ENCODE measurements at regions not wholly inside any gene's neighbourhood (a gene's known extent, or its start where the extent isn't known, plus 50 kb on each side); places are given as distances from the start of the nearest gene placed in this dataset.
"Not testable (repeated sequence)": the region's sequence is repeated elsewhere in the genome, so short reads cannot be mapped to it uniquely, and the experiment has no call there.

DNA sequence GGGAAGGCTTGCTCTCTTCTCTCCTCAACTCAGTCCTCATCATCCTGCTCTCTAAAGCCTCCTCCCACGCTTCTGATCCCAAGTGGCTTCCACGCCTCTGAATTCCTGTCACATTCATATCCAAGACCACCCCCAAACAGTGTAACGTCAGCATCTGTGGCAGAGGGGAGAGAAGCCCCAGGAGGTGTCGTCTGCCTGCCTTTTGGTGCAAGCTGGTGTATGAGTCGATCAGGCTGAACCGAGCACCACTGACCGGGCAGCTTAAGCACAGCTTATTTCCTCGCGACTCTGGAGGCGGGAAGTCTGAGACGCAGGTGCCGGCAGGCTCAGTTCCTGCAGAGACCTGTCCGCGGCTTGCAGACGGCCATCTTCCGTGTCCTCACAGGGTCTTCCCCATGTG lies 123.8 kb upstream of the RAB4A start:
- no peak overlapping the region for H3K4me2 ChIP-seq (ENCODE audit: low read length)
- H3K4ac ChIP-seq (ENCODE audit: low read depth, low read length): peak overlapping the region; percentile 10

DNA sequence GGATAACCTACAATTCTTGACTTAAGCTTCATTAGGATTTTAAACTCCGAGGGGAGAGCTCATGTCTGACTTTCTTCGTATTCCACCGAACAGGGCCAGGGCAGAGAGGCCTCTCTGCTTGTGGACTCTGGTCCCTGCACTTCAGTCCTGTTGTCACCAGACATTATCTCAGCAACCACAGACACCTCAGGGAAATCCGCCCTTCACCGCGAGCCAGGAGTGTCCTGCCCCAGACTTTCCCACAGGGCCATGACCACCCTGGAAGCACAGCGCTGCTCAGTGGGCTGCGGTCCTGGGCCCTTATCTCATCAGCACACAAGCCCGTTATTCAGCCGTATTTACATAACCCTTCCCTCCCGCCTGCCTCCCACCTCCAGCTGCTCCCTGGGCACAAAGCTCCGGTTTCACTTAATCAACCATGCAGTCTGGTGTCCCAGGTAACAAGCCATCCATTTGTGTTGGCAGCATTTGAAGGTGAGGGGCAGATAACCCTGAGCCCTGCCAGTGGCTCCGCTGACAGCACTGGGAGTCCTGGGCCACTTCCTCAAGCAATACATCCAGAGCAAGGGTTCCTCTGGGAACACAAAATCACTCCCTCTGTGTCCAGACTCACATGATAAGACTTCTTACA lies 122.8 kb upstream of the RAB4A start:
- peaks cover 12% of the 10 kb centered on the region for H3K4me1 ChIP-seq (ENCODE audit: control insufficient read depth, low read depth, low read length)
- H2BK5ac ChIP-seq (ENCODE audit: low read length): no peak overlapping the region
- no peak overlapping the region for H2BK15ac ChIP-seq (replicated peaks; ENCODE audit: low read depth)
- H3K4me3 ChIP-seq (ENCODE audit: low read length): no peak overlapping the region
- H3K23ac ChIP-seq (ENCODE audit: low read length): no peak overlapping the region
- H3K79me1 ChIP-seq (ENCODE audit: low read length): no peaks in the 10 kb centered on the region
- no peaks in the 10 kb centered on the region for H3K27me3 ChIP-seq (ENCODE audit: insufficient read depth, low read length, poor library complexity)
- no peaks in the 10 kb centered on the region for H3K79me2 ChIP-seq (ENCODE audit: control insufficient read depth, insufficient read depth, low read length)
- H3K4me2 ChIP-seq (ENCODE audit: low read length): no peak overlapping the region
- H4K5ac ChIP-seq (ENCODE audit: low read length): no peak overlapping the region
- H3K27ac ChIP-seq (ENCODE audit: low read depth, low read length): no peak overlapping the region
- peak overlapping the region; percentile 23 for H3K18ac ChIP-seq (ENCODE audit: low read length)
- no peak overlapping the region for H2BK120ac ChIP-seq (ENCODE audit: low read depth, low read length)
- H4K8ac ChIP-seq (ENCODE audit: low read depth, low read length): no peak overlapping the region
- no peak overlapping the region for H3K4ac ChIP-seq (ENCODE audit: low read depth, low read length)
- peak; percentile 82 for DNase-seq
- H3K36me3 ChIP-seq (ENCODE audit: control insufficient read depth, insufficient read depth, low read length): no peaks in the 10 kb centered on the region
- peak overlapping the region; percentile 61 for H3K56ac ChIP-seq (ENCODE audit: low read length)
- no peak overlapping the region for H2AK5ac ChIP-seq (ENCODE audit: low read length)
- no CpG with 5 or more reads among the region's 13 CpGs for WGBS (ENCODE audit: extremely low coverage, insufficient coverage, low lambda C conversion rate)
- no peak overlapping the region for H3K9ac ChIP-seq (ENCODE audit: low read length)

More for the DNA sequence above, 123.8 kb upstream of the RAB4A start:
- H3K27me3 ChIP-seq (ENCODE audit: insufficient read depth, low read length, poor library complexity): no peaks in the 10 kb centered on the region
- no peak overlapping the region for H4K8ac ChIP-seq (ENCODE audit: low read depth, low read length)
- no peaks in the 10 kb centered on the region for H3K79me1 ChIP-seq (ENCODE audit: low read length)
- H4K5ac ChIP-seq (ENCODE audit: low read length): no peak overlapping the region
- peaks cover 12% of the 10 kb centered on the region for H3K4me1 ChIP-seq (ENCODE audit: control insufficient read depth, low read depth, low read length)
- H3K36me3 ChIP-seq (ENCODE audit: control insufficient read depth, insufficient read depth, low read length): no peaks in the 10 kb centered on the region
- H3K9ac ChIP-seq (ENCODE audit: low read length): no peak overlapping the region
- WGBS (ENCODE audit: extremely low coverage, insufficient coverage, low lambda C conversion rate): no CpG with 5 or more reads among the region's 16 CpGs
- no peak overlapping the region for H2BK5ac ChIP-seq (ENCODE audit: low read length)
- H2BK15ac ChIP-seq (replicated peaks; ENCODE audit: low read depth): no peak overlapping the region
- DNase-seq: peak; percentile 37
- no peaks in the 10 kb centered on the region for H3K79me2 ChIP-seq (ENCODE audit: control insufficient read depth, insufficient read depth, low read length)
- H3K18ac ChIP-seq (ENCODE audit: low read length): no peak overlapping the region
- H3K27ac ChIP-seq (ENCODE audit: low read depth, low read length): no peak overlapping the region
- H3K23ac ChIP-seq (ENCODE audit: low read length): no peak overlapping the region
- peak overlapping the region; percentile 3 for H3K56ac ChIP-seq (ENCODE audit: low read length)
- no peak overlapping the region for H3K4me3 ChIP-seq (ENCODE audit: low read length)
- H2BK120ac ChIP-seq (ENCODE audit: low read depth, low read length): no peak overlapping the region
- H2AK5ac ChIP-seq (ENCODE audit: low read length): no peak overlapping the region

DNA sequence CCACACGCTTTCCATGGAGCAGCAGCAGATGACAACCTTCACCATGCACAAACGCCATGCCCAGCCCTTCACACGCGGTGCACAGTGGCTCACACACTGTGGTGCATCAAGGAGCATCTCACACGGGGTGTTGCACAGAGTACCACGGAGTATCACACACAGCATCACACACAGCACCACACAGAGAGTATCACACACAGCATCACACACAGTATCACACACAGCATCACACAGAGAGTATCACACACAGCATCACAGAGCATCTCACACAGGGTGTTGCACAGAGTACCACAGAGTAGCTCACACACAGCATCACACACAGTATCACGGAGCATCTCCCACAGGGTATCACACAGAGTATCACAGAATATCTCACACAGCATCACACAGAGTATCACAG lies 122.2 kb upstream of the RAB4A start:
- Histone ChIP-seq H2AK5ac (ENCODE audit: low read length) (peak overlapping the region; percentile 41), H3K79me2 (ENCODE audit: control insufficient read depth, insufficient read depth, low read length) (no peaks in the 10 kb centered on the region), H3K4ac (ENCODE audit: low read depth, low read length) (no peak overlapping the region), H3K23ac (ENCODE audit: low read length) (no peak overlapping the region), H3K56ac (ENCODE audit: low read length) (no peak overlapping the region), H2BK120ac (ENCODE audit: low read depth, low read length) (no peak overlapping the region), H2BK15ac (replicated peaks; ENCODE audit: low read depth) (no peak overlapping the region), H3K36me3 (ENCODE audit: control insufficient read depth, insufficient read depth, low read length) (no peaks in the 10 kb centered on the region), H3K27ac (ENCODE audit: low read depth, low read length) (no peak overlapping the region), H4K5ac (ENCODE audit: low read length) (no peak overlapping the region), H3K79me1 (ENCODE audit: low read length) (no peaks in the 10 kb centered on the region), H3K4me3 (ENCODE audit: low read length) (no peak overlapping the region), H3K4me2 (ENCODE audit: low read length) (no peak overlapping the region), H3K9ac (ENCODE audit: low read length) (no peak overlapping the region), H2BK5ac (ENCODE audit: low read length) (peak overlapping the region; percentile 10), H3K18ac (ENCODE audit: low read length) (no peak overlapping the region), H3K27me3 (ENCODE audit: insufficient read depth, low read length, poor library complexity) (no peaks in the 10 kb centered on the region), H4K8ac (ENCODE audit: low read depth, low read length) (no peak overlapping the region), H3K4me1 (ENCODE audit: control insufficient read depth, low read depth, low read length) (peaks cover 12% of the 10 kb centered on the region)
- DNase-seq: no peak
- WGBS (ENCODE audit: extremely low coverage, insufficient coverage, low lambda C conversion rate): no CpG with 5 or more reads among the region's 7 CpGs

DNA sequence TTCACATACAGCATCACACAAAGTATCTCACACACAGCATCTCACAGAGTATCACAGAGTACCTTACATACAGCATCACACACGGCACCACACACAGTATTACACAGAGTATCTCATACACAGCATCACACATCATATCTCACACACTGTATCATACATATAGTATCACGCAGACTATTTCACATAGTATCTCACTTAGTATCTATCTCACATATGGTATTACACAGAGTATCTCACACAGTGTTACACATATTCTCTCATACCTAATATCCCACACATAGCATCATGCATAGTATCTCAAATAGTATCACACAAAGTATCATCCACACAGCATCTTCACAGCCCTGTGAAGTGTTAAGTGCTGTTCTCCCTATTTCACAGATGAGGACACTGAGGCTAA lies 121.5 kb upstream of the RAB4A start:
- no peaks in the 10 kb centered on the region for H3K27me3 ChIP-seq (ENCODE audit: insufficient read depth, low read length, poor library complexity)
- H3K9ac ChIP-seq (ENCODE audit: low read length): no peak overlapping the region
- H2BK5ac ChIP-seq (ENCODE audit: low read length): no peak overlapping the region
- H2BK15ac ChIP-seq (replicated peaks; ENCODE audit: low read depth): no peak overlapping the region
- peak overlapping the region; percentile 52 for H2AK5ac ChIP-seq (ENCODE audit: low read length)
- H3K79me1 ChIP-seq (ENCODE audit: low read length): no peaks in the 10 kb centered on the region
- H2BK120ac ChIP-seq (ENCODE audit: low read depth, low read length): no peak overlapping the region
- no peak overlapping the region for H3K4me2 ChIP-seq (ENCODE audit: low read length)
- no peak overlapping the region for H3K4ac ChIP-seq (ENCODE audit: low read depth, low read length)
- H3K56ac ChIP-seq (ENCODE audit: low read length): no peak overlapping the region
- peaks cover 12% of the 10 kb centered on the region for H3K4me1 ChIP-seq (ENCODE audit: control insufficient read depth, low read depth, low read length)
- H3K36me3 ChIP-seq (ENCODE audit: control insufficient read depth, insufficient read depth, low read length): no peaks in the 10 kb centered on the region
- no peak overlapping the region for H3K4me3 ChIP-seq (ENCODE audit: low read length)
- DNase-seq: no peak
- H4K8ac ChIP-seq (ENCODE audit: low read depth, low read length): no peak overlapping the region
- no peak overlapping the region for H3K23ac ChIP-seq (ENCODE audit: low read length)
- H3K18ac ChIP-seq (ENCODE audit: low read length): no peak overlapping the region
- H3K79me2 ChIP-seq (ENCODE audit: control insufficient read depth, insufficient read depth, low read length): no peaks in the 10 kb centered on the region
- no peak overlapping the region for H4K5ac ChIP-seq (ENCODE audit: low read length)
- no peak overlapping the region for H3K27ac ChIP-seq (ENCODE audit: low read depth, low read length)
- no CpG with 5 or more reads among the region's 2 CpGs for WGBS (ENCODE audit: extremely low coverage, insufficient coverage, low lambda C conversion rate)

DNA sequence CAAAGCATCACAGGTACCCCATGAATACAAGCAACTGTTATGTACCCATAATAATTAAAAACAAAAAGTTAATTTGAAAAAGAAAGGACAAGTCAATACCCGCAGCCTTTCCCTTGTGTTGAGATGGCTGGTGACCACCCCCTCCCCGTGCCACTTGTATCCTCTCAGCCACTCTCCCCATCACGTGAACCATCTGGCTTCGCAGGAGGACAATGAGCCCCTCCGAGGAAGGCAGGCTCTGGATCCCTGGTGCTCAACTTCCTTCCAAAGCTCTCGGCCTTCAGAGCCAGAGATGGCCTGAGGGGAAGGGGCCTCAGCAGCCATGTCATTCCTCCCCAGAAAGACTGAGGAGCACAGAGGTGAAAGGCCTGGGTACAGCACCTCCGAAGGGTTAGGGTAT lies 120.4 kb upstream of the RAB4A start:
- no peak overlapping the region for H2BK5ac ChIP-seq (ENCODE audit: low read length)
- H3K4me2 ChIP-seq (ENCODE audit: low read length): no peak overlapping the region
- H4K8ac ChIP-seq (ENCODE audit: low read depth, low read length): no peak overlapping the region
- H2BK120ac ChIP-seq (ENCODE audit: low read depth, low read length): no peak overlapping the region
- no peaks in the 10 kb centered on the region for H3K27me3 ChIP-seq (ENCODE audit: insufficient read depth, low read length, poor library complexity)
- H3K56ac ChIP-seq (ENCODE audit: low read length): no peak overlapping the region
- H2BK15ac ChIP-seq (replicated peaks; ENCODE audit: low read depth): no peak overlapping the region
- no peak overlapping the region for H3K4ac ChIP-seq (ENCODE audit: low read depth, low read length)
- no peaks in the 10 kb centered on the region for H3K36me3 ChIP-seq (ENCODE audit: control insufficient read depth, insufficient read depth, low read length)
- H4K5ac ChIP-seq (ENCODE audit: low read length): no peak overlapping the region
- H3K18ac ChIP-seq (ENCODE audit: low read length): no peak overlapping the region
- H2AK5ac ChIP-seq (ENCODE audit: low read length): no peak overlapping the region
- H3K9ac ChIP-seq (ENCODE audit: low read length): no peak overlapping the region
- H3K27ac ChIP-seq (ENCODE audit: low read depth, low read length): no peak overlapping the region
- no peaks in the 10 kb centered on the region for H3K79me2 ChIP-seq (ENCODE audit: control insufficient read depth, insufficient read depth, low read length)
- peaks cover 12% of the 10 kb centered on the region for H3K4me1 ChIP-seq (ENCODE audit: control insufficient read depth, low read depth, low read length)
- H3K4me3 ChIP-seq (ENCODE audit: low read length): no peak overlapping the region
- no peak overlapping the region for H3K23ac ChIP-seq (ENCODE audit: low read length)
- no peak for DNase-seq
- no CpG with 5 or more reads among the region's 7 CpGs for WGBS (ENCODE audit: extremely low coverage, insufficient coverage, low lambda C conversion rate)
- H3K79me1 ChIP-seq (ENCODE audit: low read length): no peaks in the 10 kb centered on the region

DNA sequence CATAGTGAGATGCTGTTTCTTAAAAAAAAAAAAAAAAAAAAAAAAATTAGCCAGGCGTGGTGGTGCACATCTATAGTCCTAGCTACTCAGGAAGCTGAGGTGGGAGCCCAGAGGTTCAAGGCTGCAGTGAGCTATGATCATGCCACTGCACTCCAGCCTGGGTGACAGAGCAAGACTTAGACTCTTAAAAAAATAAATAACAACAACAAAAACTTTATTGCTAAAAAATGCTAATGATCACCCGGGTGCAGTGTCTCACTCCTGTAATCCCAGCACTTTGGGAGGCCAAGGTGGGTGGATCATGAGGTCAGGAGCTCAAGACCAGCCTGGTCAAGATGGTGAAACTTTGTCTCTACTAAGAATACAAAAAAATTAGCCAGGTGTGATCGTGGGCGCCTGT lies 119.5 kb upstream of the RAB4A start:
- not testable (repeated sequence) for H3K18ac ChIP-seq (ENCODE audit: low read length); H3K4ac ChIP-seq (ENCODE audit: low read depth, low read length); H3K4me2 ChIP-seq (ENCODE audit: low read length); H3K27ac ChIP-seq (ENCODE audit: low read depth, low read length); H3K27me3 ChIP-seq (ENCODE audit: insufficient read depth, low read length, poor library complexity); H2BK120ac ChIP-seq (ENCODE audit: low read depth, low read length); H3K79me1 ChIP-seq (ENCODE audit: low read length); DNase-seq; H3K79me2 ChIP-seq (ENCODE audit: control insufficient read depth, insufficient read depth, low read length); H2BK5ac ChIP-seq (ENCODE audit: low read length); H3K36me3 ChIP-seq (ENCODE audit: control insufficient read depth, insufficient read depth, low read length); H2BK15ac ChIP-seq (replicated peaks; ENCODE audit: low read depth); H3K9ac ChIP-seq (ENCODE audit: low read length); H3K23ac ChIP-seq (ENCODE audit: low read length); H4K8ac ChIP-seq (ENCODE audit: low read depth, low read length); H3K4me3 ChIP-seq (ENCODE audit: low read length); H4K5ac ChIP-seq (ENCODE audit: low read length); H3K56ac ChIP-seq (ENCODE audit: low read length); H2AK5ac ChIP-seq (ENCODE audit: low read length)
- no CpG with 5 or more reads among the region's 4 CpGs for WGBS (ENCODE audit: extremely low coverage, insufficient coverage, low lambda C conversion rate)
- peaks cover 12% of the 10 kb centered on the region for H3K4me1 ChIP-seq (ENCODE audit: control insufficient read depth, low read depth, low read length)

Data from mesendoderm (in vitro differentiated cells).